ENCODE measurements at regions not wholly inside any gene's neighbourhood (a gene's known extent, or its start where the extent isn't known, plus 50 kb on each side); places are given as distances from the start of the nearest gene placed in this dataset.

DNA sequence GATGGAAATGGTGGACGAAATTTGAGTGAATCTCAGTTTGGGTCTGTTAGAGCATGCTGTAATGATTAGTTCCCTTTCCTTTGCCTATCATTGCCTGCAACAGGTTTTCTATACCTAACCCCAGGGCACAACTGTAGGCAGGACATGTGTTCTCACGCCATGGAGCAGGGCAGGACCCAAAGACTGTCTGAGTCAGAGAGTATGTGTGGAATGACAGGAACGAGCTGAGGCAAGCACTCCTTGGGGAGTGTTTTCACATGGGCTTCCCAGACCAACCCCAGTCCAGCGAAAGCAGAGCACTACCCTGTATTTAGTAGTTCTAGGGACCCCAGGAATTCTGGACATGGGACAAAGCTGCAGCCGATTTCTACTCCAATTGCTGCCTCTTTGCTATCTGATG is 234.2 kb downstream of the HACE1 start:
- Mint-ChIP-seq H3K27me3 (ENCODE audit: low read depth) (no peaks in the 10 kb centered on the region), H3K9me3 (peaks cover 3% of the 10 kb centered on the region), H3K4me3 (no peak overlapping the region), H3K27ac (peak overlapping the region; percentile 72), H3K36me3 (no peaks in the 10 kb centered on the region), H3K4me1 (peaks cover 50% of the 10 kb centered on the region)
- TF ChIP-seq, protein P1, sequence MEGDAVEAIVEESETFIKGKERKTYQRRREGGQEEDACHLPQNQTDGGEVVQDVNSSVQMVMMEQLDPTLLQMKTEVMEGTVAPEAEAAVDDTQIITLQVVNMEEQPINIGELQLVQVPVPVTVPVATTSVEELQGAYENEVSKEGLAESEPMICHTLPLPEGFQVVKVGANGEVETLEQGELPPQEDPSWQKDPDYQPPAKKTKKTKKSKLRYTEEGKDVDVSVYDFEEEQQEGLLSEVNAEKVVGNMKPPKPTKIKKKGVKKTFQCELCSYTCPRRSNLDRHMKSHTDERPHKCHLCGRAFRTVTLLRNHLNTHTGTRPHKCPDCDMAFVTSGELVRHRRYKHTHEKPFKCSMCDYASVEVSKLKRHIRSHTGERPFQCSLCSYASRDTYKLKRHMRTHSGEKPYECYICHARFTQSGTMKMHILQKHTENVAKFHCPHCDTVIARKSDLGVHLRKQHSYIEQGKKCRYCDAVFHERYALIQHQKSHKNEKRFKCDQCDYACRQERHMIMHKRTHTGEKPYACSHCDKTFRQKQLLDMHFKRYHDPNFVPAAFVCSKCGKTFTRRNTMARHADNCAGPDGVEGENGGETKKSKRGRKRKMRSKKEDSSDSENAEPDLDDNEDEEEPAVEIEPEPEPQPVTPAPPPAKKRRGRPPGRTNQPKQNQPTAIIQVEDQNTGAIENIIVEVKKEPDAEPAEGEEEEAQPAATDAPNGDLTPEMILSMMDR (IDR thresholded peaks at IDR 0.05; ENCODE audit: unreplicated experiment): no peak
- DNase-seq (ENCODE audit: low spot score in 2 of 2, unreplicated experiment in 2 of 2): no peak

- H3K9me3 Mint-ChIP-seq: peaks cover 3% of the 10 kb centered on the region
- H3K27ac Mint-ChIP-seq: peak overlapping the region; percentile 7
- no peak for DNase-seq (ENCODE audit: low spot score in 2 of 2, unreplicated experiment in 2 of 2)
- H3K4me1 Mint-ChIP-seq: peaks cover 34% of the 10 kb centered on the region
- H3K36me3 Mint-ChIP-seq: no peaks in the 10 kb centered on the region
- no peak overlapping the region for H3K4me3 Mint-ChIP-seq
- TF ChIP-seq, protein P1 (IDR thresholded peaks at IDR 0.05; ENCODE audit: unreplicated experiment): no peak
- no peaks in the 10 kb centered on the region for H3K27me3 Mint-ChIP-seq (ENCODE audit: low read depth)
Observed at GRCh38 chr6:104623052-104623690, 236.5 kb downstream of the HACE1 start.

- TF ChIP-seq, protein P1 (IDR thresholded peaks at IDR 0.05; ENCODE audit: unreplicated experiment): no peak
- Mint-ChIP-seq H3K9me3 (peaks cover 3% of the 10 kb centered on the region), H3K4me3 (no peak overlapping the region), H3K4me1 (peaks cover 34% of the 10 kb centered on the region), H3K27ac (no peak overlapping the region), H3K36me3 (no peaks in the 10 kb centered on the region), H3K27me3 (ENCODE audit: low read depth) (no peaks in the 10 kb centered on the region)
- DNase-seq (ENCODE audit: low spot score in 2 of 2, unreplicated experiment in 2 of 2): no peak
Observed at GRCh38 chr6:104621396-104621795, 238.3 kb downstream of the HACE1 start.

- H3K9me3 Mint-ChIP-seq: peaks cover 6% of the 10 kb centered on the region
- H3K27ac Mint-ChIP-seq: no peak overlapping the region
- DNase-seq (ENCODE audit: low spot score in 2 of 2, unreplicated experiment in 2 of 2): no peak
- TF ChIP-seq, protein P1 (IDR thresholded peaks at IDR 0.05; ENCODE audit: unreplicated experiment): no peak
- no peaks in the 10 kb centered on the region for H3K36me3 Mint-ChIP-seq
- no peak overlapping the region for H3K4me3 Mint-ChIP-seq
- H3K27me3 Mint-ChIP-seq (ENCODE audit: low read depth): no peaks in the 10 kb centered on the region
- peaks cover 30% of the 10 kb centered on the region for H3K4me1 Mint-ChIP-seq
Observed at GRCh38 chr6:104617591-104617990, 242.1 kb downstream of the HACE1 start.

DNA sequence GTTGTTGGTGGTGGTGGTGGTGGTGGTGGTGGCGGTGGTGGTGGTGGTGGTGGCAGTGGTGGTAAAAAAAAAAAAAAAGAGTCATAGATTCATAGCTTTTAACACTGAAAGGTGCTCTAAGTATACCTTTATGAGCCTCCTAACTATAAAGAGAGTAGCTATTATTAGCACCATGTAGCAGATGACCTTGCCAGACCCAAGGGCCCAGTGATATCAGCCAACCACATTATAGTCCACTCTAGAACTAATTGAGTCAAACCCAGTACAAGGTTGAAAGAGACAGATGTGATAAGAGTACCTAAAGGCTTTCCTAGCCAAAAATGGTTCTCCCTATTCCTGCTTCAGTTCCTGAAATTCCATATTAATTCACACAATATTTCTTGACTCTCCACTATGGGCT is 245.3 kb downstream of the HACE1 start:
- Mint-ChIP-seq H3K27ac (peak overlapping the region; percentile 74), H3K9me3 (peaks cover 11% of the 10 kb centered on the region), H3K27me3 (ENCODE audit: low read depth) (no peaks in the 10 kb centered on the region), H3K36me3 (peaks cover 5% of the 10 kb centered on the region), H3K4me3 (no peak overlapping the region), H3K4me1 (peaks cover 24% of the 10 kb centered on the region)
- TF ChIP-seq, protein P1 (IDR thresholded peaks at IDR 0.05; ENCODE audit: unreplicated experiment): no peak
- no peak for DNase-seq (ENCODE audit: low spot score in 2 of 2, unreplicated experiment in 2 of 2)
